Osteocyte (in vitro differentiated cells): ENCODE measurements at regions not wholly inside any gene's neighbourhood (a gene's known extent, or its start where the extent isn't known, plus 50 kb on each side); places are given as distances from the start of the nearest gene placed in this dataset.

ENCODE experiments used
- DNase-seq: peaks from one replicate; pipeline ENCODE4 v3.0.0; 2021; ENCODE audit warnings: mixed read lengths; ENCODE audit not compliant: unreplicated experiment; ENCODE audit errors: extremely low spot score
- H3K27ac Mint-ChIP-seq: one replicate; pipeline ENCODE4 v1.8.0; 2021; ENCODE audit warnings: mild to moderate bottlenecking, mixed read lengths; ENCODE audit not compliant: unreplicated experiment
- H3K27me3 Mint-ChIP-seq: one replicate; pipeline ENCODE4 v1.8.0; 2021; ENCODE audit warnings: mixed read lengths; ENCODE audit not compliant: unreplicated experiment
- H3K36me3 Mint-ChIP-seq: one replicate; pipeline ENCODE4 v1.8.0; 2021; ENCODE audit warnings: mixed read lengths; ENCODE audit not compliant: unreplicated experiment
- H3K4me1 Mint-ChIP-seq: one replicate; pipeline ENCODE4 v1.8.0; 2021; ENCODE audit warnings: mixed read lengths; ENCODE audit not compliant: unreplicated experiment
- H3K4me3 Mint-ChIP-seq: one replicate; pipeline ENCODE4 v1.8.0; 2021; ENCODE audit warnings: mild to moderate bottlenecking, moderate library complexity, mixed read lengths; ENCODE audit not compliant: unreplicated experiment
- H3K9me3 Mint-ChIP-seq: one replicate; pipeline ENCODE4 v1.8.0; 2021; ENCODE audit warnings: mixed read lengths; ENCODE audit not compliant: unreplicated experiment
- TF ChIP-seq, protein P1 (sequence below): fragments of 200-600 bp; sonication (generic); IDR thresholded peaks from 2 replicates; pipeline ENCODE4 v1.5.0; 2021; ENCODE audit warnings: antibody characterized with exemption, mild to moderate bottlenecking, moderate library complexity

- no peak overlapping the region for H3K4me3 Mint-ChIP-seq
- DNase-seq: no peak
- H3K4me1 Mint-ChIP-seq: no peaks in the 10 kb centered on the region
- no peaks in the 10 kb centered on the region for H3K36me3 Mint-ChIP-seq
- H3K27me3 Mint-ChIP-seq: no peaks in the 10 kb centered on the region
- no peaks in the 10 kb centered on the region for H3K9me3 Mint-ChIP-seq
- TF ChIP-seq, protein P1, sequence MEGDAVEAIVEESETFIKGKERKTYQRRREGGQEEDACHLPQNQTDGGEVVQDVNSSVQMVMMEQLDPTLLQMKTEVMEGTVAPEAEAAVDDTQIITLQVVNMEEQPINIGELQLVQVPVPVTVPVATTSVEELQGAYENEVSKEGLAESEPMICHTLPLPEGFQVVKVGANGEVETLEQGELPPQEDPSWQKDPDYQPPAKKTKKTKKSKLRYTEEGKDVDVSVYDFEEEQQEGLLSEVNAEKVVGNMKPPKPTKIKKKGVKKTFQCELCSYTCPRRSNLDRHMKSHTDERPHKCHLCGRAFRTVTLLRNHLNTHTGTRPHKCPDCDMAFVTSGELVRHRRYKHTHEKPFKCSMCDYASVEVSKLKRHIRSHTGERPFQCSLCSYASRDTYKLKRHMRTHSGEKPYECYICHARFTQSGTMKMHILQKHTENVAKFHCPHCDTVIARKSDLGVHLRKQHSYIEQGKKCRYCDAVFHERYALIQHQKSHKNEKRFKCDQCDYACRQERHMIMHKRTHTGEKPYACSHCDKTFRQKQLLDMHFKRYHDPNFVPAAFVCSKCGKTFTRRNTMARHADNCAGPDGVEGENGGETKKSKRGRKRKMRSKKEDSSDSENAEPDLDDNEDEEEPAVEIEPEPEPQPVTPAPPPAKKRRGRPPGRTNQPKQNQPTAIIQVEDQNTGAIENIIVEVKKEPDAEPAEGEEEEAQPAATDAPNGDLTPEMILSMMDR: no peak
- H3K27ac Mint-ChIP-seq: no peak overlapping the region
Measured at GRCh38 chr4:175871774-175872405, 59.8 kb upstream of the GPM6A start.

DNA sequence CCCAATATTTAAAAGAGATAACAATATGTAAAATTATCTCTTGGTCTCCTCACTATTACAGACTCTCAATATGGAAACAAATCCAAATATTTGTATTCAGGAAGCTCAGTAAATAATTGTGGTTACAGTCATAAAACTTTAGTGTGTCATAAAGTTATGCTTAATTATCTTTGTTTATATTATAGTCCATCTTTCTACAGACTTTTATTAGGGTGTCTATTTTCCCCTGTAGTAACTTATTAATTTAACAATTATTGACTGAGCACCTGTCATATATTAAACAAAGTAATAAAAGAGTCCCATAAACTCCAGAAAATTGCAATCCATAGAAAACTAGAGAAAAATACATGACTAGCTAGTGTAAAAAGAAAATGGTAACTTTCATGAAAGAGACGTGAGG lies 61.6 kb upstream of the GPM6A start:
- Mint-ChIP-seq H3K27ac (no peak overlapping the region), H3K4me1 (no peaks in the 10 kb centered on the region), H3K27me3 (no peaks in the 10 kb centered on the region), H3K4me3 (no peak overlapping the region), H3K36me3 (no peaks in the 10 kb centered on the region), H3K9me3 (no peaks in the 10 kb centered on the region)
- TF ChIP-seq, protein P1: no peak
- DNase-seq: no peak

DNA sequence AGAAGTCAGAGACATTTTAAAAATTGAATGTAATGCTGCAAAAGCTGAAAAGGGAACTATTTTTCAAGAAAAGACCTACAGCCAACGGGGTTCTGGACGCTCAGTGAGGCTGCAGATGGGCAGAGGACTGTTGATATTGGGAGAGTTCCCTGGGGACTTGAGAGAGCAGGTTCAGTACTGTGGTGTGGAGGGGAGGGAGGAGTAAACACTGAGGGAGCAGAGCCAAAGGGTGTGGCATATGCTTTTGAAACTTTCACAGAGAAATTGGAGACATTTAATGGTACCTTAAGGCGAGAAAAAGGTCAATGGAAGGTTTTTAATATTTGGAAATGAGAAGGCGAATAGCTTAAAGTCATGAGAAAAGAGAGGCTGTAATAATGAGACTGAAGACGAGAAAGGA lies 62.2 kb upstream of the GPM6A start:
- Mint-ChIP-seq H3K4me1 (no peaks in the 10 kb centered on the region), H3K4me3 (no peak overlapping the region), H3K9me3 (no peaks in the 10 kb centered on the region), H3K27me3 (no peaks in the 10 kb centered on the region), H3K36me3 (no peaks in the 10 kb centered on the region), H3K27ac (no peak overlapping the region)
- TF ChIP-seq, protein P1: no peak
- DNase-seq: no peak

GRCh38 chr4:175875993-175876771 lies 64.1 kb upstream of the GPM6A start:
- TF ChIP-seq, protein P1: no peak
- no peaks in the 10 kb centered on the region for H3K36me3 Mint-ChIP-seq
- no peaks in the 10 kb centered on the region for H3K9me3 Mint-ChIP-seq
- no peaks in the 10 kb centered on the region for H3K4me1 Mint-ChIP-seq
- H3K4me3 Mint-ChIP-seq: no peak overlapping the region
- H3K27me3 Mint-ChIP-seq: no peaks in the 10 kb centered on the region
- DNase-seq: no peak
- no peak overlapping the region for H3K27ac Mint-ChIP-seq

DNA sequence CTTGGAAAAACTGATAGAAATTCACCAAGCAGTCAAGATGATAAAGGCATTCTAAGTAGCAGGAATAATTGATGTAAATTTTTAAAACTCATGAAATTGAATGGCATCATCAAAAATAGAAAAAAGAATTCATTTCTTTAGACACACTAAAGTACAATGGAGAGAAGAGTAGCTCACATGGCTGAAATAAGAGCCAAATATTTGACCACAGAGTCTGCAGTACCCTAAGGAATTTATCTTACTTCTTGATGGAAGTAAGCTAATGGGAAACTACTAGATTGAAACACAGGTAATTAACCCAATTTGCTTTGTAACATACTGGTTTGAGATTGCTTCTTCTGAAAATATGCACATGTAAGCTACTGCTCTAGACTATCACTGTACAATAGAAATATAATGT lies 70.8 kb upstream of the GPM6A start:
- H3K27me3 Mint-ChIP-seq: peaks cover 6% of the 10 kb centered on the region
- no peak overlapping the region for H3K27ac Mint-ChIP-seq
- no peaks in the 10 kb centered on the region for H3K4me1 Mint-ChIP-seq
- TF ChIP-seq, protein P1: no peak
- H3K36me3 Mint-ChIP-seq: no peaks in the 10 kb centered on the region
- DNase-seq: no peak
- no peak overlapping the region for H3K4me3 Mint-ChIP-seq
- no peaks in the 10 kb centered on the region for H3K9me3 Mint-ChIP-seq
